GM23338 (cell line): ENCODE measurements at regions not wholly inside any gene's neighbourhood (a gene's known extent, or its start where the extent isn't known, plus 50 kb on each side); places are given as distances from the start of the nearest gene placed in this dataset.

Experiments used
- EZH2 ChIP-seq: fragments of 200-600 bp; sonication (generic); IDR thresholded peaks from one replicate; pipeline ENCODE4 v1.8.0; 2017; ENCODE audit warnings: antibody characterized with exemption, mild to moderate bottlenecking, low read depth; ENCODE audit not compliant: unreplicated experiment
- EZH2phosphoT487 ChIP-seq: fragments of 200-600 bp; sonication (generic); IDR thresholded peaks from one replicate; pipeline ENCODE4 v1.8.1; 2018; ENCODE audit warnings: antibody characterized with exemption; ENCODE audit not compliant: unreplicated experiment
- POLR2AphosphoS5 ChIP-seq: IDR thresholded peaks from 2 replicates; pipeline ENCODE4 v1.6.1; 2016; ENCODE audit warnings: antibody characterized with exemption, low read depth
- REST ChIP-seq: IDR thresholded peaks from one replicate; pipeline ENCODE4 v1.6.1; 2018; ENCODE audit warnings: antibody characterized with exemption; ENCODE audit not compliant: unreplicated experiment
- TF ChIP-seq, protein P1 (sequence below), 2 experiments: fragments of 200-600 bp in 1 of 2; sonication (generic) in 1 of 2; conservative IDR thresholded peaks; 2 replicates each; pipeline versions ENCODE4 v1.5.1 to v1.6.1; 2016 to 2017; ENCODE audit warnings: antibody characterized with exemption in 2 of 2, low read depth in 2 of 2, mild to moderate bottlenecking in 2 of 2, moderate library complexity in 1 of 2

- TF ChIP-seq, protein P1, sequence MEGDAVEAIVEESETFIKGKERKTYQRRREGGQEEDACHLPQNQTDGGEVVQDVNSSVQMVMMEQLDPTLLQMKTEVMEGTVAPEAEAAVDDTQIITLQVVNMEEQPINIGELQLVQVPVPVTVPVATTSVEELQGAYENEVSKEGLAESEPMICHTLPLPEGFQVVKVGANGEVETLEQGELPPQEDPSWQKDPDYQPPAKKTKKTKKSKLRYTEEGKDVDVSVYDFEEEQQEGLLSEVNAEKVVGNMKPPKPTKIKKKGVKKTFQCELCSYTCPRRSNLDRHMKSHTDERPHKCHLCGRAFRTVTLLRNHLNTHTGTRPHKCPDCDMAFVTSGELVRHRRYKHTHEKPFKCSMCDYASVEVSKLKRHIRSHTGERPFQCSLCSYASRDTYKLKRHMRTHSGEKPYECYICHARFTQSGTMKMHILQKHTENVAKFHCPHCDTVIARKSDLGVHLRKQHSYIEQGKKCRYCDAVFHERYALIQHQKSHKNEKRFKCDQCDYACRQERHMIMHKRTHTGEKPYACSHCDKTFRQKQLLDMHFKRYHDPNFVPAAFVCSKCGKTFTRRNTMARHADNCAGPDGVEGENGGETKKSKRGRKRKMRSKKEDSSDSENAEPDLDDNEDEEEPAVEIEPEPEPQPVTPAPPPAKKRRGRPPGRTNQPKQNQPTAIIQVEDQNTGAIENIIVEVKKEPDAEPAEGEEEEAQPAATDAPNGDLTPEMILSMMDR (conservative IDR thresholded peaks at IDR 0.05; ENCODE audit: low read depth in 2 of 2) = no peak
- no peak for TF ChIP-seq POLR2AphosphoS5
- TF ChIP-seq EZH2phosphoT487 = no peak
- no peak for TF ChIP-seq REST
- no peak for TF ChIP-seq EZH2
Measured at GRCh38 chr5:121175986-121176385, 675.7 kb upstream of the FTMT start.
